Heart right ventricle (tissue), 16 donors: ENCODE measurements at regions not wholly inside any gene's neighbourhood (a gene's known extent, or its start where the extent isn't known, plus 50 kb on each side); places are given as distances from the start of the nearest gene placed in this dataset.

ENCODE experiments used
- ATAC-seq, 8 donors: fragments of 200-7000 bp; cut with Tn5 transposase; one replicate each; pipeline ENCODE4 v1.9.1; 2020; ENCODE audit warnings: mild to moderate bottlenecking in 8 of 8, moderate library complexity in 8 of 8, moderate number of reproducible peaks in 1 of 8
- DNase-seq, 2 donors: peaks; one replicate each; pipeline ENCODE4 v3.0.0-alpha.2; 2020
- H3K27ac ChIP-seq, 10 donors: fragments of 200-600 bp; sonication (generic) in 2 of 10; one replicate each; pipeline versions ENCODE4 v1.5.0 to v1.8.0; 2020 to 2022; ENCODE audit warnings: mild to moderate bottlenecking in 3 of 10
- H3K27me3 ChIP-seq, 7 donors: fragments of 200-600 bp; one replicate each; pipeline ENCODE4 v1.8.0; 2021 to 2022; ENCODE audit warnings: mild to moderate bottlenecking in 2 of 7
- H3K36me3 ChIP-seq, 9 donors: fragments of 200-600 bp; sonication (generic) in 1 of 9; one replicate each; pipeline versions ENCODE4 v1.5.0 to v1.8.0; 2020 to 2022; ENCODE audit warnings: mild to moderate bottlenecking in 2 of 9
- H3K4me1 ChIP-seq, 9 donors: fragments of 200-600 bp; sonication (generic) in 1 of 9; one replicate each; pipeline versions ENCODE4 v1.5.0 to v1.8.0; 2020 to 2022; ENCODE audit warnings: mild to moderate bottlenecking in 4 of 9
- H3K4me3 ChIP-seq, 10 donors: fragments of 200-600 bp; sonication (generic) in 2 of 10; one replicate each; pipeline versions ENCODE4 v1.5.0 to v1.8.0; 2020 to 2022; ENCODE audit warnings: mild to moderate bottlenecking in 7 of 10, moderate library complexity in 2 of 10
- H3K9me3 ChIP-seq, 11 donors: fragments of 200-600 bp in 10 of 11; sonication (generic) in 2 of 11; one replicate each; pipeline versions ENCODE4 v1.5.0 to v1.8.0; 2013 to 2022; ENCODE audit warnings: mild to moderate bottlenecking in 2 of 11, control low read depth in 1 of 11, moderate library complexity in 1 of 11
- CTCF ChIP-seq, 9 donors: fragments of 200-600 bp; sonication (generic) in 2 of 9; IDR thresholded peaks; one replicate each; pipeline versions ENCODE4 v1.5.0 to v1.8.0; 2021 to 2022; ENCODE audit warnings: antibody characterized with exemption in 9 of 9, mild to moderate bottlenecking in 5 of 9, moderate library complexity in 1 of 9
- WGBS, 2 donors: extraction: QIAGEN DNeasy Blood & Tissue Kit; methylation state at CpG; one replicate each; pipeline ENCODE4 v1.1.7; 2013; ENCODE audit warnings: inconsistent platforms in 1 of 2; 5-methylcytosine and 5-hydroxymethylcytosine counted together
- intact Hi-C, 10 donors: fragments of 100-400 bp; cut with DNase I; formaldehyde crosslinking; loops; one replicate each; pipeline versions ENCODE4 v1.11.1 to v1.14.2; 2022
- donor health status: Arrhythmogenic right ventricular cardiomyopathy.
- donor health status: ischemic (EF 13 %, LVEDD 7.1; RV severe dilation, severe dysfunction).
- donor health status: healthy with polysubstance abuse.
- donor health status: DM: no; HTN: yes; CAD: no.
- donor health status: DM: no; HTN: no; CAD: no.
- donor health status: ischemic (EF 25% LVEDD 6.9; RV normal size, moderate dysfunction).
- donor health status: ischemic (EF 25% LVEDD 5.7; RV mildly dilated, moderate dysfunction).
- donor health status: healthy.
- donor health status: DM: yes; HTN: yes; CAD: no.
- donor health status: Ischemic cardiomyopathy.
- donor health status: ischemic (EF 35%, LVEDD 5.7; RV mildly dilated, moderate dysfunction).
- donor health status: nonischemic (EF 11% LVEDD 7.7; RV severe dilation, severe dysfunction).
- donor health status: DM: yes; HTN: yes; CAD: no.
- donor health status: PGD.
- donor health status: ischemic (EF 29% LVEDD 5.4; RV normal size, mild dysfunction).
- donor health status: nonischemic (EF 23%, LVEDD 6.1; RV moderate dilation, normal function).

- no peak for ATAC-seq
These were observed 1144.0 kb downstream of the BRD1 start for GRCh38 chr22:48683640-48684039.

GRCh38 chr22:48682504-48682903, 1145.2 kb downstream of the BRD1 start:
- WGBS, 2 donors, result 91 to 92% methylated on average over 11 of the region's 11 CpGs
- H3K4me3 ChIP-seq, result no peak overlapping the region
- intact Hi-C loops, result no loop called here
- DNase-seq, result no peak
- ATAC-seq, result no peak
- H3K27me3 ChIP-seq, result peaks cover 0 to 10% (median 0%) of the 10 kb centered on the region in 7 donors
- H3K9me3 ChIP-seq, result no peaks in the 10 kb centered on the region
- no peaks in the 10 kb centered on the region for H3K4me1 ChIP-seq
- H3K27ac ChIP-seq, result no peak overlapping the region
- no peaks in the 10 kb centered on the region for H3K36me3 ChIP-seq
- no peak for TF ChIP-seq CTCF (IDR thresholded peaks at IDR 0.05)

More at GRCh38 chr22:48683640-48684039, 1144.0 kb downstream of the BRD1 start:
- no peaks in the 10 kb centered on the region for H3K4me1 ChIP-seq
- no peak overlapping the region for H3K27ac ChIP-seq
- no peak for TF ChIP-seq CTCF (IDR thresholded peaks at IDR 0.05)
- WGBS, 2 donors, result 70 to 72% methylated on average over 9 of the region's 9 CpGs
- H3K9me3 ChIP-seq, result no peaks in the 10 kb centered on the region
- no peak overlapping the region for H3K4me3 ChIP-seq
- peaks cover 0 to 10% (median 0%) of the 10 kb centered on the region in 7 donors for H3K27me3 ChIP-seq
- no peaks in the 10 kb centered on the region for H3K36me3 ChIP-seq
- intact Hi-C loops, result no loop called here
- no peak for DNase-seq

- no peak overlapping the region for H3K27ac ChIP-seq
- no peak for ATAC-seq
- no peak overlapping the region for H3K4me3 ChIP-seq
- intact Hi-C loops, result no loop called here
- H3K4me1 ChIP-seq, result no peaks in the 10 kb centered on the region
- peaks cover 0 to 10% (median 0%) of the 10 kb centered on the region in 7 donors for H3K27me3 ChIP-seq
- no peak for TF ChIP-seq CTCF (IDR thresholded peaks at IDR 0.05)
- no peaks in the 10 kb centered on the region for H3K36me3 ChIP-seq
- no peak for DNase-seq
- WGBS, 2 donors, result 77 to 87% methylated on average over 11 of the region's 11 CpGs
- H3K9me3 ChIP-seq, result no peaks in the 10 kb centered on the region
These were observed 1147.1 kb downstream of the BRD1 start for GRCh38 chr22:48680601-48681000.

GRCh38 chr22:48679656-48680555, 1147.8 kb downstream of the BRD1 start:
- no peak overlapping the region for H3K27ac ChIP-seq
- DNase-seq (no peak), ATAC-seq (no peak)
- 80 to 81% methylated on average over 28 of the region's 28 CpGs for WGBS, 2 donors
- no peak overlapping the region for H3K4me3 ChIP-seq
- peaks cover 0 to 10% (median 0%) of the 10 kb centered on the region in 7 donors for H3K27me3 ChIP-seq
- H3K36me3 ChIP-seq, result no peaks in the 10 kb centered on the region
- intact Hi-C loops, result no loop called here
- H3K9me3 ChIP-seq, result no peaks in the 10 kb centered on the region
- no peaks in the 10 kb centered on the region for H3K4me1 ChIP-seq
- TF ChIP-seq CTCF (IDR thresholded peaks at IDR 0.05), result no peak
